Ammon's horn (tissue), 1 donor: ENCODE measurements at regions not wholly inside any gene's neighbourhood (a gene's known extent, or its start where the extent isn't known, plus 50 kb on each side); places are given as distances from the start of the nearest gene placed in this dataset.

Experiments
- DNase-seq: peaks from one replicate; pipeline ENCODE4 v3.0.0-alpha.2; 2016; ENCODE audit warnings: low spot score

DNA sequence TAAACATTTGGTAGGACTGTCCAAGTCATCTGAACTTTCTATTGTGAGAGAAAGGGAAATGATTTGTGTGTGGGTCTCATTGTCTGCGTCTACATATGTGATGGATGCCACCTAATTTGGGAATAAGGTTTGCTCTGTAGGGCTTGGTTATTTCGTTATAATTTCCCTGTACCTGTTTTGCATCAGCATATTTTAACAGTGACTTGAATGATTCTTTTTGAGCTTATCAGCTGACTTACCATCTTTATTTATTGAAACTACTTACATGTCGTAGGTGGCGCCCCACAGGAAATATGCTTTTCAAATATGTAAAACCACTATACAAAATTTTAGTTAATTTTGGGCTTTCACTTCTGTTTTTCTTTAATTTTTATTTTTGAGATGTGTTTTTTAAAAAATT is 56.5 kb upstream of the BCAT1 start:
- no peak for DNase-seq

DNA sequence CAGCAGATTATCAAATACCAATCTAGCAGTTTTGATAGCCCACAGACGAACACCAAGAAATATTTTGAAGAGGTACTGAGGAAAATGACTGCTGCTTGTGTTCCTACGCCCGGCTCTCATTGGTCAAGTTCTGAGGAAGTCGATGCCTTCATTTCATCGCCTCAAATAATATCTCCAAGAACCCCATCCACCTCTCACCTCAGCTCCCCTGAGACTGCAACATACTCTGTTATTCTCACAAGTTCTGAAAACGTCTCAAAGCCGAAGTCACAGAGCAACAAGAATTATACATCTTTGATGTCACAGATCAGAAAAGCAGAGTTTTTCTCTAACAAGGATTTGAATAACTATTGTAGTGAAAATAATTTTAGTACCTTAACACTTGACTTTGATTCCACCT is 55.5 kb upstream of the BCAT1 start:
- DNase-seq: no peak

GRCh38 chr12:25001311-25001710 is 52.4 kb upstream of the BCAT1 start:
- DNase-seq: no peak
